ENCODE measurements at regions not wholly inside any gene's neighbourhood (a gene's known extent, or its start where the extent isn't known, plus 50 kb on each side); places are given as distances from the start of the nearest gene placed in this dataset.

DNA sequence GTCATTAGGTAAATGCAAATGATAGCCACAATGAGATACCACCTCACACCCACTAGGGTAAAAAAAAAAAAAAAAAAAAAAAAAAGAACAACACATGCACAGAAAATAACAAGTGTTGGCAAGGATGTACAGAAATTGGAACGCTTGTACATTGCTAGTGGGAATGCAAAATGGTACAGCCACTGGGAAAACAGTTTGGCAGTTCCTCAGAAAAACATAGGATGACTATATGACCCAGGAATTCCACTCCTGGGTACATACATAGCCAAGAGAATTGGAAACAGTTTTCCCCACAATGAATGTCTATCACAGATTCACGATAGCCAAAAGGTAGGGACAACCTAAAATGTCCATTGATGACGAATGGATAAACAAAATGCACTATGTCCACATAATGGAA lies 161.3 kb upstream of the MAMLD1 start:
- TF ChIP-seq, protein P1, sequence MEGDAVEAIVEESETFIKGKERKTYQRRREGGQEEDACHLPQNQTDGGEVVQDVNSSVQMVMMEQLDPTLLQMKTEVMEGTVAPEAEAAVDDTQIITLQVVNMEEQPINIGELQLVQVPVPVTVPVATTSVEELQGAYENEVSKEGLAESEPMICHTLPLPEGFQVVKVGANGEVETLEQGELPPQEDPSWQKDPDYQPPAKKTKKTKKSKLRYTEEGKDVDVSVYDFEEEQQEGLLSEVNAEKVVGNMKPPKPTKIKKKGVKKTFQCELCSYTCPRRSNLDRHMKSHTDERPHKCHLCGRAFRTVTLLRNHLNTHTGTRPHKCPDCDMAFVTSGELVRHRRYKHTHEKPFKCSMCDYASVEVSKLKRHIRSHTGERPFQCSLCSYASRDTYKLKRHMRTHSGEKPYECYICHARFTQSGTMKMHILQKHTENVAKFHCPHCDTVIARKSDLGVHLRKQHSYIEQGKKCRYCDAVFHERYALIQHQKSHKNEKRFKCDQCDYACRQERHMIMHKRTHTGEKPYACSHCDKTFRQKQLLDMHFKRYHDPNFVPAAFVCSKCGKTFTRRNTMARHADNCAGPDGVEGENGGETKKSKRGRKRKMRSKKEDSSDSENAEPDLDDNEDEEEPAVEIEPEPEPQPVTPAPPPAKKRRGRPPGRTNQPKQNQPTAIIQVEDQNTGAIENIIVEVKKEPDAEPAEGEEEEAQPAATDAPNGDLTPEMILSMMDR (IDR thresholded peaks at IDR 0.05), result no peak
- no peak for TF ChIP-seq POLR2A (IDR thresholded peaks at IDR 0.05)
